Panc1 (cell line): ENCODE measurements at regions not wholly inside any gene's neighbourhood (a gene's known extent, or its start where the extent isn't known, plus 50 kb on each side); places are given as distances from the start of the nearest gene placed in this dataset.

Source experiments
- ATAC-seq: fragments of 200-7000 bp; cut with Tn5 transposase; 2 replicates; pipeline ENCODE4 v1.9.1; 2020; ENCODE audit warnings: mild to moderate bottlenecking, moderate library complexity
- BruUV-seq: library from RNA; stranded (reverse); fragments of 400-500 nt; replicated peaks from 2 replicates; lab custom pipeline; 2021; lab: Mats Ljungman, UMichigan
- CTCF ChIA-PET: fragments of 300-600 bp; sonication (Branson Sonifier 250); formaldehyde crosslinking; loops from one replicate; lab custom pipeline; 2022; ENCODE audit warnings: antibody characterized with exemption; lab: Charles Lee
- POLR2A ChIA-PET: fragments of 300-600 bp; sonication (Branson Sonifier 250); formaldehyde crosslinking; loops from one replicate; lab custom pipeline; 2022; ENCODE audit warnings: antibody characterized with exemption; lab: Charles Lee
- DNase-seq: peaks from one replicate; pipeline ENCODE4 v3.0.0-alpha.2; 2010; ENCODE audit warnings: low read depth, low spot score
- H3K27ac ChIP-seq: 2 replicates; pipeline ENCODE4 v1.5.1; 2011; ENCODE audit warnings: mild to moderate bottlenecking, low read length, inconsistent platforms
- H3K27me3 ChIP-seq: fragments of 200-500 bp; sonication (Bioruptor generic); 2 replicates; pipeline ENCODE4 v1.6.0; 2014; ENCODE audit warnings: low read length, inconsistent platforms; ENCODE audit not compliant: control insufficient read depth, insufficient read depth
- H3K36me3 ChIP-seq: fragments of 200-500 bp; sonication (Bioruptor generic); 2 replicates; pipeline ENCODE4 v1.5.1; 2014; ENCODE audit warnings: inconsistent platforms, mild to moderate bottlenecking, low read length, moderate library complexity; ENCODE audit not compliant: control insufficient read depth, insufficient read depth
- H3K4me1 ChIP-seq: 2 replicates; pipeline ENCODE4 v1.5.1; 2011; ENCODE audit warnings: inconsistent platforms, mild to moderate bottlenecking, low read length, moderate library complexity; ENCODE audit not compliant: control insufficient read depth, insufficient read depth
- H3K4me3 ChIP-seq, 2 experiments: 2 replicates each; pipeline ENCODE4 v1.5.1; 2011 to 2012; ENCODE audit warnings: low read depth in 2 of 2, low read length in 2 of 2, mild to moderate bottlenecking in 2 of 2, inconsistent platforms in 1 of 2, moderate library complexity in 1 of 2
- H3K9me3 ChIP-seq: fragments of 200-500 bp; sonication (Bioruptor generic); 2 replicates; pipeline ENCODE4 v1.5.1; 2014; ENCODE audit warnings: low read depth, mild to moderate bottlenecking, inconsistent platforms, low read length, moderate library complexity; ENCODE audit not compliant: control insufficient read depth, insufficient read depth
- CTCF ChIP-seq: fragments of 450-650 bp; IDR thresholded peaks from 2 replicates; pipeline ENCODE4 v1.5.1; 2017; ENCODE audit warnings: mild to moderate bottlenecking
- POLR2AphosphoS5 ChIP-seq: IDR thresholded peaks from 2 replicates; pipeline ENCODE4 v1.6.1; 2012; ENCODE audit warnings: mild to moderate bottlenecking, low read depth, low read length, moderate library complexity
- REST ChIP-seq, 2 experiments: IDR thresholded peaks; 2 replicates each; pipeline ENCODE4 v1.6.1; 2011 to 2012; ENCODE audit warnings: low read depth in 2 of 2, control low read depth in 1 of 2, low read length in 1 of 2, mild to moderate bottlenecking in 1 of 2, moderate library complexity in 1 of 2; ENCODE audit not compliant: insufficient read depth in 1 of 2
- SIN3A ChIP-seq: IDR thresholded peaks from 2 replicates; pipeline ENCODE4 v1.6.1; 2012; ENCODE audit warnings: low read depth, mild to moderate bottlenecking, low read length, moderate library complexity, borderline replicate concordance; ENCODE audit not compliant: insufficient read depth
- TCF7L2 ChIP-seq: IDR thresholded peaks from 2 replicates; pipeline ENCODE4 v1.6.1; 2011; ENCODE audit warnings: mild to moderate bottlenecking, low read depth, low read length, inconsistent platforms
- in situ Hi-C: cut with HindIII; loops from 2 replicates; pipeline ENCODE4 v1.10.0; 2016; ENCODE audit warnings: low sequenced_read_pairs, low pct_unique_long_range_greater_than_20kb
- intact Hi-C: fragments of 100-400 bp; cut with micrococcal nuclease; formaldehyde crosslinking; loops from one replicate; pipeline ENCODE4 v1.10.0; 2022; ENCODE audit not compliant: unreplicated experiment

GRCh38 chr1:30437059-30437576, 286.3 kb downstream of the MATN1 start:
- Histone ChIP-seq H3K27ac (no peak overlapping the region), H3K27me3 (no peaks in the 10 kb centered on the region), H3K4me3 (no peak overlapping the region), H3K9me3 (no peaks in the 10 kb centered on the region), H3K4me1 (no peaks in the 10 kb centered on the region), H3K36me3 (no peaks in the 10 kb centered on the region)
- POLR2A ChIA-PET: no interaction called here
- ATAC-seq (no peak), DNase-seq (no peak)
- no peak for TF ChIP-seq CTCF
- no peak for TF ChIP-seq TCF7L2
- no peak for TF ChIP-seq POLR2AphosphoS5
- no peak for TF ChIP-seq REST (IDR thresholded peaks at IDR 0.05; ENCODE audit: insufficient read depth in 1 of 2, low read depth in 2 of 2, low read length in 1 of 2)
- TF ChIP-seq SIN3A: no peak
- intact Hi-C loops: no loop called here
- no TSS peak for BruUV-seq
- in situ Hi-C loops: no loop called here
- CTCF ChIA-PET: no interaction called here

- Histone ChIP-seq H3K4me3 (no peak overlapping the region), H3K4me1 (no peaks in the 10 kb centered on the region), H3K9me3 (peaks cover 7% of the 10 kb centered on the region; the same call in 1 of the 2 replicates), H3K36me3 (no peaks in the 10 kb centered on the region), H3K27ac (no peak overlapping the region), H3K27me3 (no peaks in the 10 kb centered on the region)
- POLR2A ChIA-PET: no interaction called here
- CTCF ChIA-PET: no interaction called here
- BruUV-seq: no TSS peak
- in situ Hi-C loops (no loop called here), intact Hi-C loops (no loop called here)
- no peak for DNase-seq
- TF ChIP-seq CTCF: no peak
- no peak for TF ChIP-seq TCF7L2
- no peak for TF ChIP-seq REST (IDR thresholded peaks at IDR 0.05; ENCODE audit: insufficient read depth in 1 of 2, low read depth in 2 of 2, low read length in 1 of 2)
- TF ChIP-seq SIN3A: no peak
- no peak for TF ChIP-seq POLR2AphosphoS5
- no peak for ATAC-seq
Observed at GRCh38 chr1:30427545-30427944, 295.8 kb downstream of the MATN1 start.
